Activated T-cell treated with anti-CD3 and anti-CD28 coated beads for 24 hours (primary cell): ENCODE measurements at regions not wholly inside any gene's neighbourhood (a gene's known extent, or its start where the extent isn't known, plus 50 kb on each side); places are given as distances from the start of the nearest gene placed in this dataset.

ENCODE experiments used
- DNase-seq: peaks from one replicate; pipeline ENCODE4 v3.0.0-alpha.2; 2020; ENCODE audit warnings: low read depth

DNA sequence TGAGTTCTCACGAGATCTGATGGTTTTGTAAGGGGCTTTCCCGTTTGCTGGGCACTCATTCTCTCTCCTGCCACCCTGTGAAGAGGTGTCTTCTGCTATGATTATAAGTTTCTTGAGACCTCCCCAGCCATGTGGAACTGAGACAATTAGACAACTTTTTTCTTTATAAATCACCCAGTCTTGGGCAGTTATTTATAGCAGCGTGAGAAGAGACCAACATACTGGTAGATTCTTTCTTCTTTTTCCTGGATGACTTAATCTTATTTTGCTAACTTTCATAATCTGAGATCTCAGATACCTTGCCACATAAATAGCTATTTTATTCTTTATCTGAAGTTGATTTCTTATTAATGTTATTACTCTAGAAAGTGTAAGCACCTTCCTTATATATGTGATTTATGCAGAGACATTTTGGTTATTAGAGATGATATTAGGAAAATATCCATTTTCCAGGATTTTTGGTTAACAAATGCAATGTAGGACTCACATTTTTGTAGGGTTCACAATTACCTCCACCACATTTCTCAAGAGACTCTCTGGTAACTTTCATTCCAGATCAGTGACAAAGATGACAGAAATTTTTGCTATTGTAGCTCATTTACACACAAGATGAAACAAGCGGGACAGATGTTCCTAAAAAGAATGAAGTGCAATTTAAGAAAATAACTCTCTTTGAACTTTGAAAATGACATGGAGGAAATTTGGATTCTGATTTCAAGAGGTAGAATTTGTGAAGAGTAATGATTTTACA is 97.9 kb upstream of the RND3 start:
- no peak for DNase-seq

DNA sequence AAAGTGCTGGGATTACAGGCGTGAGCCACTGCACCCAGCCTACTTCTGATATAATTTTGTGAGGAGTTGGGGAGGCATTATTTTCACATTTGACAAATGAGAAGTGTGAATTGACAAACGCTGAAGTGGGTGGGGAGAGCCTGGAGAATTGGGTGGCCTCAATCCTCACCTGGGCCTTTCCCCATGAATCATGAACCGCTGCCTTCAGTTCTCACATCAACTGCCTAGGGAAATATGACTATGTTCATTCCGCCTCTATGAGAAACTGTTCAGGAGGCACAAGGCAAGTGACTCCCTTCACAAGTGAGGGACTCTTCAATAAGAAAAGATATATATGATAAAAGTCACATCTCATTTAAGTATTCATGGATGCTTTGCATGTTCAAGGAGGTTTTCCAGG is 96.6 kb upstream of the RND3 start:
- DNase-seq, result no peak

GRCh38 chr2:150581717-150582472 is 94.4 kb upstream of the RND3 start:
- DNase-seq, result no peak

- no peak for DNase-seq
Measured at GRCh38 chr2:150578481-150578880, 91.0 kb upstream of the RND3 start.

GRCh38 chr2:150575861-150576260 is 88.4 kb upstream of the RND3 start:
- DNase-seq, result no peak

GRCh38 chr2:150572961-150573395 is 85.5 kb upstream of the RND3 start:
- no peak for DNase-seq

GRCh38 chr2:150572194-150572766 is 84.8 kb upstream of the RND3 start:
- no peak for DNase-seq

DNA sequence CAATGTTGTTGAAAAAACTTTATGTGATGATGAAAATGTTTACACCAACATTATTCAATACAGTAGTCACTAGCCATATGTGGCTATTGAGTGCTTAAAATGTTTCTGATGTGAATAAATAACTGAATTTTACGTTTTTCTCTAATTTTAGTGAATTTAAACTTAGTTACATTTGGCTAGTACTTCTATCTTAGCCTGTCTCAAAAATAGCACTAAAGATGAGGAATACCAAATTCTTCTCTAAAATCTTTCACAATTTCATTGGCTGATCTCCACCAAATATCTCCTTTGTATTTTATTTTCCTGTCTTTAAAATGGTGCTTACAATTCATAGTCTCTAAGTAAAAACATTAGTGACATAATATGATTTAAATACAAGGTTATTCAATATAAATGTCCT is 83.7 kb upstream of the RND3 start:
- no peak for DNase-seq

- no peak for DNase-seq
Measured at GRCh38 chr2:150570712-150571111, 83.2 kb upstream of the RND3 start.

DNA sequence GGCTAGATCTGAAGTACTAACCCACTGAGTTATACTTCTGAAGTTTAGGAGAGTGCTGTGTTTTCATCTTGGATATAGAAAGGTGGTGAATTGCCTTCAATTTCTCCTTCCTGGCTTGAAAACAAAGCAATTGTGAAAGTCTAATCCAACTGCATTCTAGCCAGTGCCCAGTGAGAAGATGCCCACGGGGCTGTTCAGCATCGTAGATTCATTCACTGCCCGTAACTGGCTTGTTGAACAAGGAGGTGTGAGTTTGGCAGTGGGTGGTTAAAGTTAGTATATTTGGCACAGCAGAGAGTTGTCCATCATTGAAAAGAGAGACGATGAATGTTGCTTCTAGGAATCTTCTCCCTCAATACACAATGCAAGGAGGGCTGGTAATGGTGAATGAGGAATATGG is 82.3 kb upstream of the RND3 start:
- no peak for DNase-seq

- no peak for DNase-seq
Measured at GRCh38 chr2:150567771-150568301, 80.4 kb upstream of the RND3 start.

DNA sequence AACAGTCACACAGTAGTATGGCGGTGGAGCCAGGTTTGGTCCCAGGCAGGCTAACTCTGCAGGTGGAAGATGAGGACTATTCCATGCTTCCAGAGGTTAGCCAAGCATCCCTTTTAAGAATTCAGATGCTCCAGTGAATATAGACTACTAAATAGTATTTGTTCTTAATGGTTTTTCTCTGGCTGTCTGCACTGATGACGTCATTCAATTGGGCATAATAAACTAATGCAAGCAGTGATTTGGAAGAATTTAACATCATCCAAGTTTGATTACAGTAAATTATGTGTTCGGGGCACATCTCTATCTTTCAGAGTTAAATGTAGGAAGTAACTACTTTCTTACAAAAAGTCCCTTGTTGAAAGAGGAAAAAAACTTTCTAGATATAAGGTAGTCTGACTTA is 78.8 kb upstream of the RND3 start:
- no peak for DNase-seq

DNA sequence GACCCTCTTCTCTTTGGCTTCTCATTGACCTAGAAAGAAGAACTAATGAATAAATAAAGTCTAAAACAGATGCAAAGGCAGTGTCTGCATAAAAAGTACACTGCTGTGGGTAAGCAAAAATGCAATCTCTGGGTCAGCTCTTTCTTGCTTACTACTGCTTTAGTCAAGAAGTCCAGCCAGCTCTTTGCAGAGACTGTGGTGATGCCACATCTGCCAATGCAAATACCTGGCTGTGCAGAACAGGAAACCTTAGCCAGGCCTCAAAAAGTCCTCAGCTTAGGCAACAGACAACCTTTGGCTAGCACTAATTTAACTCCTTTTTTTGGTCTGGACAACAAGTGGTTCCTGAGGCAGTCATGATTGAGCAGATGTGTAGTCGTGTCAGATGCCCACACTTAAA is 73.6 kb upstream of the RND3 start:
- no peak for DNase-seq

DNA sequence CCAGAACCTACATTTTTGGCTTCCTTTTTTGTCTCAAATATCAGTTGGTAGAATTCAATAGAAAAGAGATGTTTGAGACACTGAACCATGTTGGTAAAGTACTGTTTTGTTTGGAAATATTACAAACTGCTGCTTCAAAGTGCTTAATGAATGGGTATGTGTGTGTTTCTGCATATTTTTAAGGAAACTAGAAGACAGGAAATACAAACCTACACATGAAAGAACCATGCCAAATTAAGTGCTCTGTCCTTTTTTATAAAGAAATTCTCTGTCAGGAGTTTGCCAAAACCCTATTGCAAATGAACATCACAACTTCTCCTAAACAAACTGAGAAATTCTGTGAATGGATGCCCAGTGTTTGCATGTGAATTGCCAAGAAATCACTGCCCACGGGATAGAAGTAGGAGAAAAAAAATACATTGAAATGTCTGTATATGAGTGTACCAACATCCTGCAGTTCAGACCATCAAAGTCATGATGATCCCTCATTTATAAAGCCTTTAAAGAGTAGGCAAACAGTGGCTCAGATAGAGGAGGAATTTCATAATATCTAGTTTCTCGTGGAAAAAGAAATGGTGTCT is 69.6 kb upstream of the RND3 start:
- DNase-seq, result no peak

DNA sequence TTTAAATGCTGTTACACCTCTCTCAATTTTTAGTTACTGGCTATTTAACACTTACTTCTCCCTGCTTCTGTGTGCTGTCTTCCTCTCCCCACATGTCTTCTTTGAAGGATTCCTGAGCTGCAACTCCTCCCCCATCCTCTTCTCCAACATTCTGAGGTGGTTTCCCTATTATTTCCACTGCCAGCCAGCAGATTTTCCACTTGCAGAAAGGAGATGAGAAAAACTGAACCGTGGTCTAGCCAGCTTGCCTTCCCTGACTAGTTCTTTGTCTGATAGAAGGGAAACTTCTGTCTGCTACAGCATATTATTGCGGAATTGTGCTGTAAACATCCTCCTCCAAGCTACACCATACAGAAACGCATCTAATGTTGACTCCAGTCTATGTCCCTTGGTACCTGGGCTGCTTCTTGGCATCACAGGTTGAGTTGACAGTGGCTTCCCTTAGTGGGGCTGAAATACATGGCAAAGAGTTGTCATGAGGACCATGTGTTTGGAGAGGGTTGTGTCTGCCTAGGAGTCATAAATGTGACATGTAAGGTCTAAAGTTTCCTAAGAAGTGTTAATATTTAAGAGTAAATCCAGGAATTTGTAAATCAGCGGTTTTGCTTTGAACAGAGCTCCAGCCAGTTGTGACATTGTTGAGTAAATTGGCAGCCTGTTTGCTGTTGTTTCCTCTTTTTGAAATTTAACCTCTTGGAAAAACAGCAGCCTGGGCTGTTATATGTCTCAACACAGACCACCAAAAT is 68.3 kb upstream of the RND3 start:
- no peak for DNase-seq

- DNase-seq, result no peak
Measured at GRCh38 chr2:150554046-150554445, 66.6 kb upstream of the RND3 start.

DNA sequence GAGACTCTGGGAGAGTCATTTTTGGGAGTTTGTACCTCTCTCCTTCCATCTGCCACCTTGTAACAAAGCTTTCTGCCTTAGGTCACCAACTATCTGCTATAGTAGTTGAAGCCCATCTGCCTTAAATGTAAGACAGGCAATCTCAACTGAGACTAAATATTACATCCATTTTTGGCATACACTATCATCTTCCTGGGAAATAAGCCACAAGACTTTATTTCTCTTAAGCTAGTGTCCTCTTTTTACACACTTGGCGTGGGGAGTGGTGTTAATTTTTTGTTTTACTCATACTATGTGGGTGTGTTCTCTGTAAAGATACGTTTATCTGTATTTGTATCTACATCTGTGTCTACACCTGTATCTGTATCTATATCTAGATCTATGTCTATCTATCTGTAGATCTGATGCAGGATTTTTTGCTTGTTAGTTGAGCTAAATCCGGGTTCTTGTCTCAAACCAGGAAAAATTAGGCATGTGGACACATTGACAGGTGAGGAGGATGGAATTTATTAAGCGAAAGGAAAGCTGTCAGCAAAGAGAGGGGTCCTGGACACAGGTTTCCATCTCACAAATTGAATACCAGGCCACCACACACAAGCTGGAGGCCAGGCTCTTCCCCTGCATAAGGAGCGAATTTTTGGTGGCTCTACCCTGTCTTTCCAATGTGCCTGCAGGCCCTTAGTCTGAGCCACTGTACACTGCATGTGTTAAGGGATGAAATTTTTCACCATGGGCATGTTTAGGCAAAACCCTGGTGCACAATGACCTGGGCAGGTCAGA is 64.8 kb upstream of the RND3 start:
- no peak for DNase-seq

DNA sequence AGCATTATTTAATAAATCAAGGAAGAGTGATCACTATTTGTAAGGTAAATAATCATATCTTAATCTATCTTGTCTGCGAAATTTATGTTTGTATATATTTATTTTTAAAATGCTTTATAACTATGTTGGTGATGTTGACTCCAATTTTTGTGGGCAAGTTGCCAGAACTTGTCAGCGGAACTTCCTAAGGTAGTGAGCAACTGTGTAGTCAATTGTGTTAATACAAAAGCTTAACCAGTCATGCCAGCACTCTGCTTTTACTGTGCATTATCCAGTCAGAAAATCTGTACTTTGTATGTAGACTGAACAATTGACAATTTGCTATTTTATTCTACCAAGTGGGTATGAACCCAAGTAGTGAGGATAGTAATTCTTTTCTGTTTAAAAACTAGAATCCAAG is 61.9 kb upstream of the RND3 start:
- no peak for DNase-seq

- DNase-seq, result no peak
Measured at GRCh38 chr2:150548527-150548926, 61.1 kb upstream of the RND3 start.

GRCh38 chr2:150545916-150546315 is 58.4 kb upstream of the RND3 start:
- no peak for DNase-seq

DNA sequence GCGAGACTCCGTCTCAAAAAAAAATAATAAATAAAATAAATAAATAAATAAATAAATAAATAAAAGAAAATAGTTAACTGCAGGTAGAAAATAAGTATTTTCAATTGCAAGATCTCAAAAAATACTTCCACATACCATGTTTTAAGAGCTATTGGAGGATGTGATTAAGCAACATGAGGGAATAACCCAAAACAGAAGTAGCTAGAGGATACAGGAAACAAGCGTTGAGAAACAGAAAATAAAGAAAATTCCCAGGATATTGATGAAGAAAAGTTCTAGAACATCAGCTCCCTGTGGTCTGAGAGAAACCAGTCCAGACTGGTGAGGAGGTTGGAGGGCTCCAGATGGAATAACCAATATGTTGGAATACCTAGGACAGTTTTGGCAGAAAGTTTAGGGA is 57.3 kb upstream of the RND3 start:
- no peak for DNase-seq
